Caco-2 (cell line): ENCODE measurements at regions not wholly inside any gene's neighbourhood (a gene's known extent, or its start where the extent isn't known, plus 50 kb on each side); places are given as distances from the start of the nearest gene placed in this dataset.

Experiments
- BruUV-seq: library from RNA; stranded (reverse); fragments of 400-500 nt; replicated peaks from 2 replicates; lab custom pipeline; 2021; lab: Mats Ljungman, UMichigan
- CTCF ChIA-PET: fragments of 300-600 bp; sonication (Branson Sonifier 250); formaldehyde crosslinking; loops from one replicate; lab custom pipeline; 2022; ENCODE audit warnings: antibody characterized with exemption; lab: Charles Lee
- POLR2A ChIA-PET: fragments of 300-600 bp; sonication (Branson Sonifier 250); formaldehyde crosslinking; loops from one replicate; lab custom pipeline; 2022; ENCODE audit warnings: antibody characterized with exemption; lab: Charles Lee
- DNase-seq, 2 experiments: peaks; one replicate each; pipeline versions ENCODE4 v3.0.0 to v3.0.0-alpha.2; 2020 to 2022
- H3K27me3 ChIP-seq: replicated peaks from 2 replicates; pipeline ENCODE4 v1.6.0; 2011; ENCODE audit warnings: low read length; ENCODE audit not compliant: control insufficient read depth, insufficient read depth
- H3K36me3 ChIP-seq: 2 replicates; pipeline ENCODE4 v1.5.1; 2011; ENCODE audit warnings: low read length; ENCODE audit not compliant: control insufficient read depth, insufficient read depth
- H3K4me1 ChIP-seq: fragments of 250-450 bp; sonication (Bioruptor Pico); 2 replicates; pipeline ENCODE4 v1.5.1; 2020; ENCODE audit warnings: mild to moderate bottlenecking
- H3K4me3 ChIP-seq: 2 replicates; pipeline ENCODE4 v1.5.1; 2011; ENCODE audit warnings: low read depth, mild to moderate bottlenecking, control low read depth, low read length
- H3K9me3 ChIP-seq: fragments of 250-450 bp; sonication (Bioruptor Pico); 2 replicates; pipeline ENCODE4 v1.5.1; 2020; ENCODE audit warnings: mild to moderate bottlenecking, moderate library complexity
- H3K27ac Mint-ChIP-seq: one replicate; pipeline ENCODE4 v1.8.0; 2022; ENCODE audit warnings: mixed read lengths; ENCODE audit not compliant: unreplicated experiment
- H3K27me3 Mint-ChIP-seq: one replicate; pipeline ENCODE4 v1.8.0; 2022; ENCODE audit warnings: mixed read lengths; ENCODE audit not compliant: insufficient read depth, unreplicated experiment
- H3K36me3 Mint-ChIP-seq: one replicate; pipeline ENCODE4 v1.8.0; 2022; ENCODE audit warnings: mild to moderate bottlenecking, mixed read lengths; ENCODE audit not compliant: insufficient read depth, unreplicated experiment
- H3K4me1 Mint-ChIP-seq: one replicate; pipeline ENCODE4 v1.8.0; 2022; ENCODE audit warnings: low read depth, mixed read lengths; ENCODE audit not compliant: unreplicated experiment
- H3K4me3 Mint-ChIP-seq: one replicate; pipeline ENCODE4 v1.8.0; 2022; ENCODE audit warnings: mild to moderate bottlenecking, moderate library complexity, mixed read lengths; ENCODE audit not compliant: unreplicated experiment
- H3K9me3 Mint-ChIP-seq: one replicate; pipeline ENCODE4 v1.8.0; 2022; ENCODE audit warnings: mixed read lengths; ENCODE audit not compliant: unreplicated experiment
- CTCF ChIP-seq, 2 experiments: fragments of 200-600 bp in 1 of 2; IDR thresholded peaks; 1 replicate in 1 of 2; 2 replicates in 1 of 2; pipeline versions ENCODE4 v1.5.1 to v1.8.0; 2011 to 2022; ENCODE audit warnings: antibody characterized with exemption in 1 of 2, control low read depth in 1 of 2, inconsistent platforms in 1 of 2, low read depth in 1 of 2, low read length in 1 of 2, mild to moderate bottlenecking in 1 of 2, moderate library complexity in 1 of 2; ENCODE audit not compliant: insufficient read depth in 1 of 2, severe bottlenecking in 1 of 2, unreplicated experiment in 1 of 2
- intact Hi-C: fragments of 100-400 bp; cut with micrococcal nuclease; formaldehyde crosslinking; loops from one replicate; pipeline ENCODE4 v1.10.0; 2022; ENCODE audit not compliant: unreplicated experiment

DNA sequence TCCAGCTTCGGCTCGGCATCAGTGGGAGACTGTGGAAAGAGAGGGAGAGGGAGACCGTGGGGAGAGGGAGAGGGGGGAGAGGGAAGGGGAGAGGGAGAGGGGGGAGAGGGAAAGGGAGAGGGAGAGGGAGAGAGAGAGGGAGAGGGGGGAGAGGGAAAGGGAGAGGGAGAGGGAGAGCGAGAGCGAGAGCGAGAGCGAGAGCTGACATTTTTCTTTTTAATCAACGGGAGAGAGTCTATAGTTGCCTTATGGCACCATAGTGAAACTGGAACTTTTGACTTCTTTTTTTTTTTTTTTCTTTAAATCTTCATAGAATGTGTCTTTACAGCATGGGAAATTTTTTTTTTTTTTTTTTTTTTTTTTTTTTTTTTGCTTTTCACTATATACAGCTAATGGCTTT lies 94.7 kb upstream of the NUDT6 start:
- POLR2A ChIA-PET: no interaction called here
- Histone ChIP-seq H3K4me1 (no peaks in the 10 kb centered on the region), H3K9me3 (no peaks in the 10 kb centered on the region; the same call in 1 of the 2 replicates), H3K4me3 (no peak overlapping the region), H3K27me3 (no peaks in the 10 kb centered on the region), H3K36me3 (no peaks in the 10 kb centered on the region)
- Mint-ChIP-seq H3K4me3 (no peak overlapping the region), H3K9me3 (no peaks in the 10 kb centered on the region), H3K4me1 (no peaks in the 10 kb centered on the region), H3K27me3 (no peaks in the 10 kb centered on the region), H3K27ac (no peak overlapping the region), H3K36me3 (no peaks in the 10 kb centered on the region)
- intact Hi-C loops: no loop called here
- no TSS peak for BruUV-seq
- DNase-seq: no peak
- TF ChIP-seq CTCF (IDR thresholded peaks at IDR 0.05; ENCODE audit: insufficient read depth in 1 of 2, low read depth in 1 of 2, low read length in 1 of 2, severe bottlenecking in 1 of 2, unreplicated experiment in 1 of 2): no peak
- CTCF ChIA-PET: no interaction called here

DNA sequence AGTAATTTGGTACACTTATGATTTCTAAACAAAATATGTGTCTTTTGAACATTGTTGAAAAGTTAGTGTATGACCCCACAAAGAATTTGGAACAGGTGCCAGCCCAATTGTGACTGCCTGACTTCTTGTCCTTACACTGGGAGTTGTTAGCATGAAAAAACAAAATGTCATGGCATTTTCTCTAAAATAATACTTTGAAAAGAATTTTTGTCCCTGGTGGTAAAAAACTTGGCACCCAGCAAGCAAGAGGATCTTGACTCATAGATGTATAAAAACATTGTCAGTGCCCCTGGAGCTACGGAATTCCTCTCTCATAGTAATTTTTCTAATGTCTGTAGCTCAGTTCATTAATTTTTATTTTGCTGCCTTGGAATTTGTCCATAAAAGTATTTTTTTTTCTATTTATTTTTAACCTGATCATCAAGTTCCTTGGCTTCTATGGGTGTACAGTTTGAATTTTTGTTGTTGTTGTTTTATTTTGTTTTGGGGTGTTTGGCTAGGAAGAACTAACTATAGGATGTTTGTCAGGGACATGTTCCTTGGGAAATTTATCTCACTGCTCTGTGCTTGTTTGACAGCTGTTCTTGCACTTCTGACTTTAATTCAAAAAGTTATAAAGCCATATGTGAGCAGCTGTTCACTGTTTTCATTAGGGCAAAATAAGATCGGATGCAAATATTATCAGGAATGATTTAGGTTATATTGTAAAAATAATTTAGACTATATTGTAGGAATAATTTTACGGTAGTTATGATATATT lies 95.4 kb upstream of the NUDT6 start:
- H3K4me1 Mint-ChIP-seq: no peaks in the 10 kb centered on the region
- intact Hi-C loops: no loop called here
- CTCF ChIA-PET: no interaction called here
- POLR2A ChIA-PET: no interaction called here
- TF ChIP-seq CTCF (IDR thresholded peaks at IDR 0.05; ENCODE audit: insufficient read depth in 1 of 2, low read depth in 1 of 2, low read length in 1 of 2, severe bottlenecking in 1 of 2, unreplicated experiment in 1 of 2): no peak
- H3K27me3 ChIP-seq: no peaks in the 10 kb centered on the region
- no peaks in the 10 kb centered on the region for H3K9me3 Mint-ChIP-seq
- DNase-seq: no peak
- no peak overlapping the region for H3K4me3 ChIP-seq
- no peak overlapping the region for H3K4me3 Mint-ChIP-seq
- BruUV-seq: no TSS peak
- no peaks in the 10 kb centered on the region for H3K36me3 Mint-ChIP-seq
- H3K4me1 ChIP-seq: no peaks in the 10 kb centered on the region
- no peaks in the 10 kb centered on the region; the same call in 1 of the 2 replicates for H3K9me3 ChIP-seq
- no peaks in the 10 kb centered on the region for H3K36me3 ChIP-seq
- no peak overlapping the region for H3K27ac Mint-ChIP-seq
- H3K27me3 Mint-ChIP-seq: no peaks in the 10 kb centered on the region

- Histone ChIP-seq H3K27me3 (no peaks in the 10 kb centered on the region), H3K4me1 (no peaks in the 10 kb centered on the region), H3K9me3 (no peaks in the 10 kb centered on the region; the same call in 1 of the 2 replicates), H3K36me3 (no peaks in the 10 kb centered on the region), H3K4me3 (no peak overlapping the region)
- ChIA-PET CTCF (no interaction called here), POLR2A (no interaction called here)
- Mint-ChIP-seq H3K4me3 (no peak overlapping the region), H3K27ac (no peak overlapping the region), H3K27me3 (no peaks in the 10 kb centered on the region), H3K9me3 (no peaks in the 10 kb centered on the region), H3K4me1 (no peaks in the 10 kb centered on the region), H3K36me3 (no peaks in the 10 kb centered on the region)
- TF ChIP-seq CTCF (IDR thresholded peaks at IDR 0.05; ENCODE audit: insufficient read depth in 1 of 2, low read depth in 1 of 2, low read length in 1 of 2, severe bottlenecking in 1 of 2, unreplicated experiment in 1 of 2): no peak
- intact Hi-C loops: no loop called here
- BruUV-seq: no TSS peak
- DNase-seq: no peak
These were observed 96.0 kb upstream of the NUDT6 start for GRCh38 chr4:123018396-123018775.
